GM18861 (cell line): ENCODE measurements at regions not wholly inside any gene's neighbourhood (a gene's known extent, or its start where the extent isn't known, plus 50 kb on each side); places are given as distances from the start of the nearest gene placed in this dataset.
"Not testable (repeated sequence)": the region's sequence is repeated elsewhere in the genome, so short reads cannot be mapped to it uniquely, and the experiment has no call there.

ENCODE experiments used
- ATAC-seq: cut with Tn5 transposase; IDR thresholded peaks from one replicate; pipeline ENCODE4 v1.9.1; 2021; ENCODE audit not compliant: unreplicated experiment

DNA sequence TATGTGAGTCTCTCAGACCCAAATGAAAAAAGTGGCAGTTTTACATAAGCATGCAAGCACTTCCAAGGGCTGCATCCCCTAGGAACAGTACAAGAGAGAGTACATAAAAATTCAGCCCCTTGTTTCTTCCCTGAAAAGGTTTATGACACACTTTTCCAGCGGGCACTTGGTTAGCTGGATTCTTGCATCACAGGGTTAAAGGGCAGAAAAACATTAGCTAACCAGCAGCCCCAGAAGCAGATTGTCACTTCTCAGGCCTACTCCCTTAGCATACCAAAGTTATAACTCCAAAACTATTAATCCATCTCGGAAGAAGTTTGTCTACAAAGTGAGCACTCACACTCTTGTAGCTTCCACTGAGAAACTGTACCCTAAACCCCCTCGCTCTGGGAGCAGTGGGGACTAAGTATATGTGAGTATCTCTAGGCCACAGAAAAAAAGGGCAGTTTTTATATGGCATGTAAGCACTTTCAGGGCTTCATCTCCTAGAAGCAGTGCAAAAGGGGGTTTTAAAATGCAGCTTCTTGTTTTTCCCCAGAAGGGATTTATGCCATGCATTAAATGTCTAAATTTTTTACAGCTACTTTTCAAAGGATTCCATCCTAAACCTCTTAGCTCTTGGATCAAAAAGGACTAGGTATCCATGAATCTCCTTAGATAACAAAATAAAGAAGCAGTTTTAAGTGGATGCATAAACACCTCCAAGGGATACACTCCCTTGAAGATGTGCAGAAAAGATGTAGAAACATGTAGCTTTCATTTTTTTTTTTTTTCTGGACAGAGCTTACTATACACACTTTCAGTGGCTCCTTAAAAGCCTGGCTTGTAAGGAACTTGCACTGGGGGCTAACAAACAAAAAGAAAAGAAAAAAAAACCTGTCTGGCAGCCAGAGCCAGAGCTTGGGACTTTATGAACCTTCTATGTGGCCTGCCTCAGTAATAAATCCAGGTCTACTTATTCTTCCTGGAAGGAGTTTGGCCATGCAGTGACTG, 956.7 kb downstream of the CCSER2 start:
- no peak for ATAC-seq

DNA sequence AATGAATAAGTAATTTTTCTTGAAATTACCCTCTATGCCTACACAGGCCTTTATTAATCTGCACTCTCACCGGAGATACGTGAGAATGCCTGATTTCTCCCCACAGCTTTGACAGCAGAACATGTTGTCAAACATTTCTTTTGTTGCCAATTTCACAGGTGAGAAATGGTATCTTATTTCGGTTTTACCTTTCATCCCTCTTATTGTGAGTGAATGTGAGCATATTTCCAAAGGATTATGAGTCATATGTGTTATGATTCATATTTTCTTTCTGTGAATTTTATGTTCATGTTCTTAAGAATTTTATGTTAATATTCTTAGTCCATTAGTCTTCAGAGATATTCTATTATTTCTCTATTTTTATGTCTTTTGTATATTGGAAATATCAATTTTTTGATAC, 965.1 kb downstream of the CCSER2 start:
- ATAC-seq: no peak

DNA sequence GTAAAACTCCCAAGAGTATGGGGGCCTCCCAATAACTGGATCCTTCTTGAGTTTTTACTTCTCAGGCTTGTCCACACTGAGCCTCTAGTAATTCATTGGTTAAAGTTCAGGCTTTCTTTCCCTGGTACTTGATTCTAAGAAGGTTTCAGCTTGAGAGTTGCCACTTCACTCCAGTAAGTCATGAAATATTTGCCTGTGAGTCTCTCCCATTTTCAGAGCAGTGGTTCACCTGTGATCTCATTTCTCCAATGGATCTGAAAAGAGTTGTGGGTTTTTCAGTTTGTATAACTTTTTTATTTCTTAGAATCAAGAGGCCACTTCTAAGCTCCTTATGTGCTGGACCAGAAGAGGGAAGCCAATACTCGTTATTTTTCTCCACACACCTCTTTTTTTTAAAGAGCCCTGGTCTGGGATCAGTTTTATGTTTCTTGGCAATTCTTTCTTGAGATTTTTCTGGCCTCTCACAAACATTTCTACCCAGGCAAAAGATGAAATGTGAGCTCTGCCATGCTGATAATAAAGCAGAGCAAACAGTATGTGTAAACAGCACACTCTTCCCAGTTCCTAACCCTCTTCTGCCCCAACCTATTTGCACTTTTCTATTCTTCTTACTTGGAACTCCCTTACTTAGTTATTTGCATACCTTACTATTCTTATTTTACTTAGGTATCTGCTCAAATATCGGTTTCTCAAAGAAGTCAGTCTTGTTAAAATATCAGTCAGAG, 983.4 kb downstream of the CCSER2 start:
- no peak for ATAC-seq

DNA sequence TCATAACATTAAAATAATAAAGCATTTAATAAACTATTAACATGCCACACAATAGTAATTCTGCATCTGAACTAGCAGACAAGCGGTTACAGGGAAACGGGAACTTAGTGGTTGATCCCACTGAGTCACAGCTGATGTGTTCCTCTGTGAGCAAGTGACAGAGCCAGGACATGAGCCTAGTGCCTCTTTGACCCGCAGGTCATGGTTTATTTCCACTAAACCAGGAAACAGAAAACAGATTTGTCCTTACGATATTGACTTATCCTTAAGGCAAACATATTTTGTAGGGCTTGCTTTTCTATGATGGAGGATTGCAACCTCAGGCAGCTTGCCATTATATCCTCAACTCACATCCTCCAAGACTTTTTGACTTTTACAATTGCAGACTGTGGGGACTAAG, 987.3 kb downstream of the CCSER2 start:
- ATAC-seq: no peak

DNA sequence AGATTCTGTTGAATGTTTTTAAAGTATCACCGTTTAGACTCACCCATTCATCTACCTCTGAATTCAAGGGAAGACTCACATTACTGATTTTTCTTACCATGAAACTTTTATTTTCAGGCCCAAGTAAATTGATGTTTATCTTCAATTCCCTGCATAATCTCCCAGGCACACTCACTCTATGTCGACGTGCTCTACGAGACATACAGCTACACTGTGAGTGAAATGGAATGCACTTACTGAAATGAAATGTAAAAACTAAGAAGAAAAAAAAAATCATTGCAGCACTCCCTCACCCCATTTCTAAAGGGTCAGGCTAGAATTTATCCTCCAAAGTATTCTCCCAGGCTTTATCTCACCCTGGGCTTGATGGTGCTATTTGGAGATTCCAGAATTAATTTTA, 987.9 kb downstream of the CCSER2 start:
- no peak for ATAC-seq

DNA sequence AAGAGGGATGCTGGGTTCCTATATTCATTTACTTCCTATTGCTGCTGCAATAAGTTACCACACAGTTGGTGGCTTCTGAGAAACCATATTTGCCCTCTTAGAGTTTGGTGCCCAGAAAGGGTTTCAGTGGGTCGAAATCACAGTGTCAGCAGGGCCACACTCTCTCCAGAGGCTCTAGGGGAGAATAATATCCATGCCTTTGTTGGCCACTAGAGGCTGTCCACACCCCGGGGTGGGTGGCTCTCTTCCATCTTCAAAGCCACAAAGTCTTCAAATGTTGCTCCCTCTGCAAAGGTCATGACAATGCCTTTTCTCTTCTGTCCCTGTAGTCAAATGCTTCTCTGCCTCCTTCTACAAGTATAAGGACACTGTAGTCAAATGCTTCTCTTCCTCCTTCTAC, 989.4 kb downstream of the CCSER2 start:
- ATAC-seq: no peak

DNA sequence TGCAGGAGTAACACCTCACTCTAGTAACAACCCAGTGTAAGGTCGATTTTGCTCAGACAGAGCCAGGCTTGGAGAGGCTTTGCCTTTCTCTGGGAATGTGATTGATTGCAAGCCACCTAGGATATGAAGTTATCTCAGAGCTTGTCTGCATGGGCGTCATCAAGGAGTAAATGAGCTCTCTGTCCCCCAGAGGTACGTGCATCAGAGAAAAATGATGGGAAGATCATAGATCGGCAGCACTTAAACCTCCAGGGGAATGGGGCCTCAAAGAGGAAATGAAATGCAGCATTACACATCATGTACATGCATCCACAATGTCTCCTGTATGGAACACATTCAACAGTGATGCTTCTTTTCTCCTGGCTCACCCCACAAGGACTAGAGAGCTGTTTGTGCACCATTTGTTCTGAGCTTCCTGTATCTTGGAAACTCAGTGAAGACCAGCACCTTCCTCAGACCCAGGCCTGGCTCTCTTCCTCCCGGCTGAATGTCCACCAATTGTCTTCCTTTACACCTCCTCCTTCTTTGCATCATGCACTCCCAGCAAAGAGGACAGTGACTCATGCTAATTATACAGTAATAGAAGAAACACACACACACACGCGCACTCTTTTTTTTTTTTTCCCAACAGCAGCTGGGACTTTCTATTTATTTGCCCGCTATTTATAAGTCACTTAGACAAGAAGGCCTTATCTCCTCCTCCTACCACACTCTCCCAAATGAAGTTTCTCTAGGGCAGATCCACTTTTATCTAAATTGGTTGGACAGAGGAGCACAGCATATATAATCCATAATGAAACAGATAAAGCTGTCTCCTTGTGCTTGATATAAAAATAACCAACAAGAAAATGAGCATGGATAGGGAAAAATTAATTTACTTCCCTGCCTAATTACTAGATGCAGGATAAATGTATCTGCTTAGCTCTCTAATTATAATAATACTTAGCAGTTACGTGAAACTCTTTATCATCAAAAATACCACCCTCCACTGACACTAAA, 990.7 kb downstream of the CCSER2 start:
- ATAC-seq: no peak

DNA sequence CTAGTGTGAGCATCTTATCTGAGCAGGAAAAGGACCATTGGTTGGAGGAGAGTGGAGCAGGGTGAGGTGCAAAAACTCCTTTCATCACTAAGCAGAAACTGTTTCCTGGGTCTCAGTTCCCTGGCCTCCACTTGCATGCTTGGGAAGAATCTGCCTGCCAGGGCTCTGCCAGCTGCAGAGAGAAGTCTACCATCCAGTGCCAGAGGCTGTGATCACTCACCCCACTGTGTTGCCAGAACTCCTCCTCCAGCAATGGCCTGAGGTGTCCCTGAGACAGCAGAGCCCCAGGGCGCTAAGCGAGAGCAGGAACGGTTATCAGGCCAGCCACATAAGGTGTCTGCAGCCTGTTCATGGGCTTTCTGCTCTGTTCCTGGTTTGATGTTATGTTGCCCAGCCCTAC, 991.4 kb downstream of the CCSER2 start:
- ATAC-seq: no peak

DNA sequence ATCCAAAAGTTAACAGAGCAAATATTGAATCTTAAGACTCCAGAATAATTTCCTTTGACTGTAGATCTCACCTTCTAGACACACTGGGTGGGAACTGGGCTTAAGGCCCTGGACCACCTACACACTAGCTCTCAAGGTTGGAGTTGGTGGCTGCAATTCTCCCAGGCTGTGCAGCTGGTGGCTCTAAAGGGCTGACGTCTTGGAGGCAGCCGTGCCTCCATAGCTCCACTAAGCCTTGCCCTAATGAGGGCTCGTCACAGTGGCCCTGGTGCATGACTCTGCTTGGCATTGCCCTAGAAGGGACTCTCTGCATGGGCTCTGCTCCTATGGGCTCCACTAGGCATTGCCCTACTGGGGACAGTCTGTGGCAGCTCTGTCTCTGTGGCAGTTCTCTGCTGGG, 1005.2 kb downstream of the CCSER2 start:
- no peak for ATAC-seq

DNA sequence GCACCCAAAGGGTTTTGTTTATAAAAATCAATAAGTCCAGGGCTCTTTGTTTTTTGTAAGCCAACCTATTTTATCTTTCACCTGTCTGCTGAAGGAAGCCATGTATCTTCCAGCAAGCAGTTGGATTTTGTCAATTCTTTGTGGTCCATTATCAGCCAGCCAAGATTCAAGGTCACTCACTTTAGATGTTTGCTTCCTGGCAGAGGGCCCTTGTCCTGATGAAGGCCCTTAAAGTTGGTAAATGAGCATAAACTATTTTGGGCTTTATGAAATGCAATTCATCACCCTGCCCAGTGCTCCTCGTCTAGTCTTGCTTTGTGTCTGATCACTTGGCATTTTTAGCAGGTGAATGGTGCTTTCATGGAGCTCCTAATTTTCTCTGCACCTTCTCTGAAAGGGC, 1004.2 kb downstream of the GRID1 start:
- no peak for ATAC-seq

DNA sequence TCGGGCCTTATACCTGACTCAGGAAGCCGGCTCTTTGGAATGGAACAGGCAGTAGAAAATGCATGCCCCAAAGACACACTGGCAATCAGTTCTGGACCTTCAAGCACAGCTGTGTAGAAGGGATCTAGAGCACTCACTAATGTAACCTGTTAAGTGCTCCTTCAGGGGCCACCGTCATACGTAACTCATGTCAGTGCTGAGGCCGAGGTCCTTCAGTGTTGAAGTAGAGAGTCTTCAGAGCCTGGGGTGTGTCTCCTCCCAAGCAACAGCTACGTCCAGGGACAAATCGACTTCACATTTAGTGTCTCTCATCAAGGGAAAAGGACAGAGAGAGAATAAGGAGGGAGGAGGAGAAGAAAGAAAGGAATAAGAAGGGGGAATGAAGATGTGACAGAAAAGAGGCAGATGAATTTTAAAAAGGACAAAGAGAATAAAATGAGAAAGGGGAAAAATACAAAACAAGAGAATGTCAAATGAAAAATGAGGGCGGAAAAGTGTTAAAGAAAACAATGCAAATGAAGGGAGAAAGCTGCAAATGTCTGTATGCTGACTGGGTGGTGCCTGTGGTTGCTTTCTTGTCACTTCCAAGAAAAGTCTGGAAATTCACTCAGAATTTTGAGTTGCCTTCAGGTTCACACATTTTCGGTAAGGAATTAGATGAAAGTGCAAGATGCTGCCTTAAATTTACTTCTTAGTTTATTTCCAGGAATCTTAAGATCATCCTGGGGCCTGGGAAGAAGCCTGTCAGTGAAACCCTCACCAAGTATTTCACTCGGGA, 989.4 kb downstream of the GRID1 start:
- ATAC-seq: no peak

DNA sequence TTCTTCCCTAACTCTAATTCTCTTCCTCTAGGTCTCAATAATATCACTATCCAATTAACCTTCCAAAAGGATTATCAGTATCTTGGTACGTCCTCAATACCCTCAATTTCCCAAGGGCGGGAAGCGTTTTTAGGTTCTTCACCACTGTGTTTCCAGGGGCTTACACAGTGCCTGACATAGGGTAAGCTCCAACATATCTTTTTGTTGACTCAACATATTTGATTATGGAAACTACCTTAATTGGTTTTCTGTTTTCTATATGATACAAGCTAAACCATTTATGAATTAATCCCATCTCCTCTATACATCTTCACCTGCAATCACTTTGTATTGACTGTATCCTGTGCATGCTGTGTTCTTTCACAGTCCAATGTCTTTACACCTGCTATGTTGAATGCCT, 987.3 kb downstream of the GRID1 start:
- ATAC-seq: no peak

DNA sequence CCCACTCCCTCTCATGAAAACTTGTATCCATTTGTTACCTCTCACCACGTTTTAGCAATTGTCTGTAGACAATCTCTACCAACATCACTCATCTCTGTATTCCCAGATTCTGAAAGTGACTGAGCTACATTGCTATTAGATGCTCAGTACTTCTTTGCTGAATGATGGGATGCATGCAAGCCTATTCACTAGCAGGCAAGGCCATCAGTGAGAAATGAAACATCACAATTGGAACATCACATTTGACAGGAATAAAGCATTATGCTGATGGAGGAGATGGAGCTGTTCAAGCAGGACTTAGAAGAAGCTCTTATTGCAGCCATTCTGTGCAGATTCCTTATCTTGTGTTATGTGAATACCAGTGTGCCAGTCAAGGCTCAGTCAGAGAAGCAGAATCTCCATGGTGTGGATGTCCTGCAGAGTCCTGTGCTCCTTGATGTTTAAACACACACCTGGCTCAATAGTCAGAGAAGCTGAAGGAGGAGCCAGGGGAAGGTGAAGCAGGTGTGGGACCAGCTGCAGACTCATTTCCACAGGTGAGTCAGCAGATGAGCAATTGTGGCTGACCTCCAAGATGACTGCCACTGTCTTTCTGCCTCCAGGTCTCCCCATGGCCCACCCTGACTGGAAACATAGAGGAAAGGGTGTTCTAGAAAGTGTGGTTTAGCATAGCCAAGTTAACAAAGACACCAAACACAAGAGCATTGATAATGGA, 965.5 kb downstream of the GRID1 start:
- no peak for ATAC-seq

DNA sequence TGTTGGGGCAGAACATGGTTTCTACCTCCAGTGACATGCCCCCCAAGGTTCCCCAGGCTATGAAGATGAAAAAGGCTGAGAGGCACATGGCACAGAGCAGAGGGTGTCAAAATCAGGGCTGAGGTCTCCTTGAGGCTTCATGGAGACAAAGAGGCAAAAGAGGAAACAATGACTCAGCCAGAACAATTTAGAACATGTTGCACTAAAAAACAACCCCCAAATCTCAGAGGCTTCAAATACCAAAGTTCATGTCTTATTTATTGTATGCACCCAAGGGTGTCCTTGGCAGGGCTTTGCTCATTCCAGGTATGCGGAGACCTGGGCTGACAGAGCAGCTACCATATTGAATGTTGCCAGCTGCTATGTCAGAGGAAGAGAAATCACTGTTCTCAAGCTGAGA, 964.1 kb downstream of the GRID1 start:
- ATAC-seq: no peak

DNA sequence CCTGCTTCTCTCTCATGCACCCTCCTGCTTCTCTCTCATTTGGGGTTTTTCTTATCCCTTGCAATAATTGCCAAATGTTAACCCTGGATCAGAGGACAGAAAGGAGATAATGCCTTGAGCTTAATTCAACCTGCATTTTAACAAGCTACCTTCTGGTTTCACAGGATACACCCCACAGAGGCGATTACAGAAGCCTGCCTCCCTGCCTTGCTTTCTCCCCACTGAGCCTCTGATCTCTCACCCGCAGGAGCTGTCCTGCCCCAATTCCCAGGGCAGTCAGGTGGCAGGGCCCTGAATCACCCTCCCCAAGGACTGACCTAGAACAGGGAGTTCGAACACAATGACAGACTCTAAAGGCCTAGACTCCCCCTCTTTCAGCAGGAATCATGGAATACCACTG, 959.5 kb downstream of the GRID1 start:
- ATAC-seq: no peak

DNA sequence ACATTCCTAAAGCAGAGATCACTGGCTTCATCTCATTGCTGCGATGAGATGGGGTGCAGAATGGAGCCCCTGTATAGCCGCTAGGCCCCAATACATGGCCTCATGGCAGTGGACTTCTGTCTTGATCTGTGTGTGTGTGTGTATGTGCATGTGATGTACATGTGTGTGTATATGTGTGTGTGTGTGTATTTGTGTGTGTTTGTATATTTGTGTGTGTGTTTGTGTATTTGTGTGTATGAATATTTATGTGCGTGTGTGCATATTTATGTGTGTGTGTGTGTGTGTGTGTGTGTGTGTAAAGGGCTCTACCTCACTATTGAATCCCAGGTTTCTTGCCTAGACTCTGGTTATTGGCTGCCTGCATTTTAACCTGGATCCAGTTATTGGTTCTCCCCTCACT, 958.2 kb downstream of the GRID1 start:
- no peak for ATAC-seq

DNA sequence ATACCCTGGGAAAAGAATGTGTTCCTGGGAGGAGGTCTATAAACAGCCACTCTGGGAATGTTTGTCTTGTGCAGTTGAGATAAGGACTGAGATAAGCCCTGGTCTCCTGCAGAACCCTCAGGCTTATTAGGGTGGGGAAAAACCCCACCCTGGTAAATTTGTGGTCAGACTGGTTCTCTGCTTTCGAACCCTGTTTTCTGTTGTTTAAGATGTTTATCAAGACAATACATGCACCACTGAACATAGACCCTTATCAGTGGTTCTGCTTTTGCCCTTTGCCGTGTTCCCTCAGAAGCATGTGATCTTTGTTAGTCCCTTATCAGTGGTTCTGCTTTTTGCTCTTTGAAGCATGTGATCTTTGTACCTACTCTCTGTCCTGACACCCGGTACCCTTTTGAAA, 956.0 kb downstream of the GRID1 start:
- ATAC-seq: not testable (repeated sequence)

DNA sequence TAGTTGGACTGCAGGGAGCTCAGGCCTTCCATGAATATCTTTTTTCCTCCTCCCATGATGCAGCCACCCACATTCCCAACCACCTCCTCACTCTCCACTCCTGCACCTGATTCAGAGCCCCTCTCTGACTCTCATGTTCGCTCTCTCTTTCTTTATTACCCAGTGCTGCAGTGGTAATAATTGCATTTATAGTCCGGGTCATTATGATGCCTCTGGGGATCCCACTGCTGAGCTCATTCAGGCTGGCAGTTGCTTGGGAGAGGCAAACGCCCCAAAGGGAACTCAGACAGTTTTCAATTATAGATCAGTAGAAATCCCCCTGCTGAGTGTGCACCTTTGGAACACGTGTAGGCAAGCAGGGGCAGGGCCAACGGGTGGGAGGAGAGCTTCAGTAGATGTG, 953.0 kb downstream of the GRID1 start:
- no peak for ATAC-seq

DNA sequence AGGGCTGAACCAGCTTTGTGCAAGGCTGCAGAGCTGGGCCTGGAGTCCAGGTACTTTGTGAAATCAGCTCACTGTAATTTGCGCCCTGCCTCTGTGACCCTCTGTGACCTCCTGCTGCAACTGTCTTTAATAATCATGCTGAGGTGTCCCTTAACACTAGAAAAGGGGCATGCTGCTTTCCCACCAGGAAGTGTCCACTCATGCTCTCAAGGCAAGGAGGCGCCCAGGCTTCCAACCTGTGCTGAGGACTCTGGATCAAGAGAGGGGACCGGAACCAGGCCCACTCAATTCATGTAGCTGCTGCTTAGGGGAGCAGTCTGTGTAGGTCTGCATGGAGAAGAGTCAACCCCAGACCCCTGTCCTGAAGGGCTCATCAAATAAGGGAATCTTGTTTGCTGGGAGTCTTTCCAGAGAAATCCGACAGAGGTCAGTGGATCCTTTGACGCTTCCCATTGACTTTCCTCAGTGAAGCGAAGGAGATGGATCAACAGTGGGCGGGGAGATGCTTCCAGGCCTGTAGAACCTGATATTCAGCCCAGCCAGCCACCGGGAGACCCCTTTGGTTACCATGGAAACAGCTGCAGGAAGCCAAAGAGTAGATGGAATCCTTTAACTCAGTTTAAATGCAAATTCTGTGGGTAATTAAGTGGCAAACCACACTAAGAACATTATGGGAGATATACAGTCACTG, 945.9 kb downstream of the GRID1 start:
- no peak for ATAC-seq
